GM18498 (cell line): ENCODE measurements at regions not wholly inside any gene's neighbourhood (a gene's known extent, or its start where the extent isn't known, plus 50 kb on each side); places are given as distances from the start of the nearest gene placed in this dataset.
A peak's percentile ranks its signal among the peaks of the same experiment; 100 is the strongest.
"Not testable (repeated sequence)": the region's sequence is repeated elsewhere in the genome, so short reads cannot be mapped to it uniquely, and the experiment has no call there.

Experiments
- ATAC-seq: cut with Tn5 transposase; IDR thresholded peaks from one replicate; pipeline ENCODE4 v1.9.1; 2021; ENCODE audit warnings: mild to moderate bottlenecking, moderate library complexity; ENCODE audit not compliant: unreplicated experiment

- no peak for ATAC-seq
Observed at GRCh38 chr13:48879854-48880253, 95.9 kb upstream of the FNDC3A start.

GRCh38 chr13:48883786-48884185, 91.9 kb upstream of the FNDC3A start:
- ATAC-seq: not testable (repeated sequence)

- ATAC-seq: no peak
Observed at GRCh38 chr13:48885027-48885395, 90.7 kb upstream of the FNDC3A start.

GRCh38 chr13:48888613-48889012, 87.1 kb upstream of the FNDC3A start:
- no peak for ATAC-seq

- ATAC-seq: no peak
Observed at GRCh38 chr13:48890391-48890790, 85.3 kb upstream of the FNDC3A start.

GRCh38 chr13:48891586-48891985, 84.1 kb upstream of the FNDC3A start:
- ATAC-seq: no peak

GRCh38 chr13:48892053-48892687, 83.5 kb upstream of the FNDC3A start:
- ATAC-seq: peak; percentile 88

GRCh38 chr13:48892688-48893075, 83.0 kb upstream of the FNDC3A start:
- no peak for ATAC-seq

- no peak for ATAC-seq
Observed at GRCh38 chr13:48896312-48896711, 79.4 kb upstream of the FNDC3A start.

- no peak for ATAC-seq
Observed at GRCh38 chr13:48901781-48902180, 73.9 kb upstream of the FNDC3A start.

GRCh38 chr13:48902368-48902767, 73.3 kb upstream of the FNDC3A start:
- no peak for ATAC-seq

- ATAC-seq: peak; percentile 60
Observed at GRCh38 chr13:48904668-48905290, 70.9 kb upstream of the FNDC3A start.

- ATAC-seq: no peak
Observed at GRCh38 chr13:48906200-48906599, 69.5 kb upstream of the FNDC3A start.

GRCh38 chr13:48908381-48909055, 67.2 kb upstream of the FNDC3A start:
- no peak for ATAC-seq

- no peak for ATAC-seq
Observed at GRCh38 chr13:48909056-48909389, 66.7 kb upstream of the FNDC3A start.

GRCh38 chr13:48910686-48911085, 65.0 kb upstream of the FNDC3A start:
- no peak for ATAC-seq

- ATAC-seq: no peak
Observed at GRCh38 chr13:48919751-48920150, 56.0 kb upstream of the FNDC3A start.

- ATAC-seq: no peak
Observed at GRCh38 chr13:48920730-48921129, 55.0 kb upstream of the FNDC3A start.

GRCh38 chr13:48923376-48923775, 52.3 kb upstream of the FNDC3A start:
- ATAC-seq: no peak

GRCh38 chr13:48925001-48925400, 50.7 kb upstream of the FNDC3A start:
- no peak for ATAC-seq
